Mesothelial cell of epicardium (in vitro differentiated cells): ENCODE measurements at regions not wholly inside any gene's neighbourhood (a gene's known extent, or its start where the extent isn't known, plus 50 kb on each side); places are given as distances from the start of the nearest gene placed in this dataset.

Experiments
- DNase-seq, 2 experiments: peaks; one replicate each; pipeline ENCODE4 v3.0.0; 2021; ENCODE audit warnings: low spot score in 2 of 2; ENCODE audit not compliant: unreplicated experiment in 2 of 2
- H3K27ac Mint-ChIP-seq: 2 replicates; pipeline ENCODE4 v1.8.0; 2021; ENCODE audit warnings: mixed read lengths
- H3K27me3 Mint-ChIP-seq: 2 replicates; pipeline ENCODE4 v1.8.0; 2021; ENCODE audit warnings: low read depth, mixed read lengths
- H3K36me3 Mint-ChIP-seq: 2 replicates; pipeline ENCODE4 v1.8.0; 2021; ENCODE audit warnings: mixed read lengths
- H3K4me1 Mint-ChIP-seq: 2 replicates; pipeline ENCODE4 v1.8.0; 2021; ENCODE audit warnings: mixed read lengths
- H3K4me3 Mint-ChIP-seq: 2 replicates; pipeline ENCODE4 v1.8.0; 2021; ENCODE audit warnings: mild to moderate bottlenecking, moderate library complexity, mixed read lengths
- H3K9me3 Mint-ChIP-seq: 2 replicates; pipeline ENCODE4 v1.8.0; 2021; ENCODE audit warnings: mixed read lengths
- TF ChIP-seq, protein P1 (sequence below): fragments of 200-600 bp; sonication (generic); IDR thresholded peaks from one replicate; pipeline ENCODE4 v1.5.0; 2021; ENCODE audit warnings: antibody characterized with exemption; ENCODE audit not compliant: unreplicated experiment

DNA sequence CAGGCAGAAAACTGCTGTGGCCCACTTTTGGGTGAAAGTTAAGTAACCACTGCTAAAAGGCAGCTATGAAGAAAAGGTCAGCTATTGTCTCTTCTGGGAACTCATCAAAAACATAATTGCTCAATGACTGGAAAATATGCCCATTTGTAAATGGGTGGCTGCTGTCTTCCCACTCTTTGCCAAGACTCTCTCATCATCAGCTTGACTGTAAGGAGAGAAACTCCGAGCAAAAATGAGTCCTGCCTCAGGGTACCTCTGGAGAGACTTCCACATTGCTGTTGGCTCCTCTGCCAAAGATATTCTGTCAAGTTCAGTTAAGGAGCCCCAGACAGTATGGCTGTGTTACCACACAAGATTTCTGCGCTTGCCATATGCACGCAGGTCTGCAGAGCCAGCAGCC lies 138.7 kb downstream of the BBOX1 start:
- Mint-ChIP-seq H3K9me3 (peaks cover 3% of the 10 kb centered on the region), H3K36me3 (no peaks in the 10 kb centered on the region), H3K27me3 (peaks cover 1% of the 10 kb centered on the region), H3K4me1 (peaks cover 4% of the 10 kb centered on the region), H3K27ac (no peak overlapping the region), H3K4me3 (no peak overlapping the region)
- no peak for DNase-seq
- TF ChIP-seq, protein P1, sequence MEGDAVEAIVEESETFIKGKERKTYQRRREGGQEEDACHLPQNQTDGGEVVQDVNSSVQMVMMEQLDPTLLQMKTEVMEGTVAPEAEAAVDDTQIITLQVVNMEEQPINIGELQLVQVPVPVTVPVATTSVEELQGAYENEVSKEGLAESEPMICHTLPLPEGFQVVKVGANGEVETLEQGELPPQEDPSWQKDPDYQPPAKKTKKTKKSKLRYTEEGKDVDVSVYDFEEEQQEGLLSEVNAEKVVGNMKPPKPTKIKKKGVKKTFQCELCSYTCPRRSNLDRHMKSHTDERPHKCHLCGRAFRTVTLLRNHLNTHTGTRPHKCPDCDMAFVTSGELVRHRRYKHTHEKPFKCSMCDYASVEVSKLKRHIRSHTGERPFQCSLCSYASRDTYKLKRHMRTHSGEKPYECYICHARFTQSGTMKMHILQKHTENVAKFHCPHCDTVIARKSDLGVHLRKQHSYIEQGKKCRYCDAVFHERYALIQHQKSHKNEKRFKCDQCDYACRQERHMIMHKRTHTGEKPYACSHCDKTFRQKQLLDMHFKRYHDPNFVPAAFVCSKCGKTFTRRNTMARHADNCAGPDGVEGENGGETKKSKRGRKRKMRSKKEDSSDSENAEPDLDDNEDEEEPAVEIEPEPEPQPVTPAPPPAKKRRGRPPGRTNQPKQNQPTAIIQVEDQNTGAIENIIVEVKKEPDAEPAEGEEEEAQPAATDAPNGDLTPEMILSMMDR, result no peak

- H3K4me1 Mint-ChIP-seq, result no peaks in the 10 kb centered on the region
- H3K36me3 Mint-ChIP-seq, result no peaks in the 10 kb centered on the region
- no peak for DNase-seq
These were observed 138.2 kb downstream of the BBOX1 start for GRCh38 chr11:27178859-27179258.

More at GRCh38 chr11:27178859-27179258, 138.2 kb downstream of the BBOX1 start:
- no peak overlapping the region for H3K4me3 Mint-ChIP-seq
- TF ChIP-seq, protein P1, result no peak
- H3K9me3 Mint-ChIP-seq, result peaks cover 3% of the 10 kb centered on the region
- H3K27me3 Mint-ChIP-seq, result peaks cover 1% of the 10 kb centered on the region
- no peak overlapping the region for H3K27ac Mint-ChIP-seq
